HEK293T (cell line): ENCODE measurements at regions not wholly inside any gene's neighbourhood (a gene's known extent, or its start where the extent isn't known, plus 50 kb on each side); places are given as distances from the start of the nearest gene placed in this dataset.

Experiments
- FOXA1 ChIP-seq: fragments of 450-650 bp; IDR thresholded peaks from 2 replicates; pipeline ENCODE4 v1.6.1; 2016; ENCODE audit warnings: mild to moderate bottlenecking
- FOXK2 ChIP-seq: fragments of 450-650 bp; IDR thresholded peaks from 2 replicates; pipeline ENCODE4 v1.6.1; 2016; ENCODE audit warnings: mild to moderate bottlenecking
- NFRKB ChIP-seq: fragments of 450-650 bp; IDR thresholded peaks from 2 replicates; pipeline ENCODE4 v1.6.1; 2016; ENCODE audit warnings: mild to moderate bottlenecking, moderate library complexity
- SUZ12 ChIP-seq: fragments of 450-650 bp; IDR thresholded peaks from 2 replicates; pipeline ENCODE4 v1.6.1; 2016; ENCODE audit warnings: mild to moderate bottlenecking

- TF ChIP-seq NFRKB (no peak), FOXA1 (no peak), SUZ12 (no peak), FOXK2 (no peak)
Measured at GRCh38 chr3:189502256-189502655, 128.9 kb upstream of the TP63 start.
